H9 (cell line): ENCODE measurements at regions not wholly inside any gene's neighbourhood (a gene's known extent, or its start where the extent isn't known, plus 50 kb on each side); places are given as distances from the start of the nearest gene placed in this dataset.

Experiments
- DNase-seq: peaks from one replicate; pipeline ENCODE4 v3.0.0-alpha.2; 2017
- H2AFZ ChIP-seq: one replicate; pipeline ENCODE4 v1.6.1; 2013; ENCODE audit warnings: mild to moderate bottlenecking, low read length, control low read depth, moderate library complexity
- H2AK5ac ChIP-seq: 2 replicates; pipeline ENCODE4 v1.6.1; 2013; ENCODE audit warnings: low read length, control low read depth, mixed read lengths; ENCODE audit not compliant: insufficient read length
- H2BK120ac ChIP-seq: one replicate; pipeline ENCODE4 v1.6.1; 2013; ENCODE audit warnings: low read depth, mild to moderate bottlenecking, low read length, control low read depth, inconsistent platforms; ENCODE audit not compliant: poor library complexity, severe bottlenecking
- H2BK12ac ChIP-seq: 2 replicates; pipeline ENCODE4 v1.6.1; 2013; ENCODE audit warnings: low read length, control low read depth, mixed read lengths, low read depth; ENCODE audit not compliant: insufficient read length
- H2BK15ac ChIP-seq: 2 replicates; pipeline ENCODE4 v1.6.1; 2013; ENCODE audit warnings: low read depth, low read length, control low read depth
- H2BK20ac ChIP-seq: one replicate; pipeline ENCODE4 v1.6.1; 2013; ENCODE audit warnings: low read depth, mild to moderate bottlenecking, low read length, control low read depth, inconsistent platforms; ENCODE audit not compliant: poor library complexity, severe bottlenecking
- H2BK5ac ChIP-seq: 2 replicates; pipeline ENCODE4 v1.6.1; 2013; ENCODE audit warnings: low read length, control low read depth, mixed read lengths; ENCODE audit not compliant: insufficient read length
- H3K14ac ChIP-seq: 2 replicates; pipeline ENCODE4 v1.6.1; 2013; ENCODE audit warnings: low read length, control low read depth; ENCODE audit not compliant: insufficient read depth
- H3K18ac ChIP-seq: 2 replicates; pipeline ENCODE4 v1.6.1; 2013; ENCODE audit warnings: low read depth, mild to moderate bottlenecking, mixed read lengths, low read length, control low read depth; ENCODE audit not compliant: insufficient read length
- H3K23ac ChIP-seq: 2 replicates; pipeline ENCODE4 v1.6.1; 2013; ENCODE audit warnings: low read length, control low read depth, mixed read lengths, low read depth; ENCODE audit not compliant: insufficient read length
- H3K23me2 ChIP-seq: 2 replicates; pipeline ENCODE4 v1.6.1; 2013; ENCODE audit warnings: low read depth, mild to moderate bottlenecking, mixed read lengths, low read length, control low read depth; ENCODE audit not compliant: insufficient read length, poor library complexity, severe bottlenecking
- H3K27ac ChIP-seq: 2 replicates; pipeline ENCODE4 v1.5.1; 2013; ENCODE audit warnings: low read length, control low read depth, mixed read lengths, low read depth; ENCODE audit not compliant: insufficient read length
- H3K27me3 ChIP-seq: 2 replicates; pipeline ENCODE4 v1.6.1; 2013; ENCODE audit warnings: low read length, control low read depth, inconsistent platforms; ENCODE audit not compliant: insufficient read depth
- H3K4ac ChIP-seq: 2 replicates; pipeline ENCODE4 v1.6.1; 2013; ENCODE audit warnings: low read depth, mild to moderate bottlenecking, control low read depth, inconsistent platforms, low read length, moderate library complexity
- H3K4me1 ChIP-seq: 2 replicates; pipeline ENCODE4 v1.6.1; 2013; ENCODE audit warnings: low read length, control low read depth, inconsistent platforms; ENCODE audit not compliant: insufficient read depth
- H3K4me2 ChIP-seq: 2 replicates; pipeline ENCODE4 v1.6.1; 2013; ENCODE audit warnings: low read length, control low read depth, mixed read lengths; ENCODE audit not compliant: insufficient read length, insufficient read depth
- H3K56ac ChIP-seq: 2 replicates; pipeline ENCODE4 v1.6.1; 2013; ENCODE audit warnings: low read depth, mild to moderate bottlenecking, mixed read lengths, low read length, control low read depth; ENCODE audit not compliant: insufficient read length
- H3K79me1 ChIP-seq: 2 replicates; pipeline ENCODE4 v1.6.1; 2013; ENCODE audit warnings: low read depth, mild to moderate bottlenecking, moderate library complexity, low read length, control low read depth, inconsistent platforms; ENCODE audit not compliant: insufficient read depth, poor library complexity, severe bottlenecking
- H3K79me2 ChIP-seq: 2 replicates; pipeline ENCODE4 v1.6.1; 2013; ENCODE audit warnings: low read length, control low read depth, inconsistent platforms; ENCODE audit not compliant: insufficient read depth
- H3K9ac ChIP-seq: 2 replicates; pipeline ENCODE4 v1.6.1; 2013; ENCODE audit warnings: low read length, control low read depth, mixed read lengths; ENCODE audit not compliant: insufficient read length; ENCODE audit errors: extremely low read depth
- H3K9me3 ChIP-seq: one replicate; pipeline ENCODE4 v1.6.1; 2013; ENCODE audit warnings: low read depth, low read length, inconsistent platforms; ENCODE audit not compliant: control insufficient read depth
- H3T11ph ChIP-seq: one replicate; pipeline ENCODE4 v1.6.1; 2013; ENCODE audit warnings: mild to moderate bottlenecking, low read length, control low read depth, inconsistent platforms
- H4K20me1 ChIP-seq: one replicate; pipeline ENCODE4 v1.6.1; 2013; ENCODE audit not compliant: control insufficient read depth, insufficient read length, insufficient read depth
- H4K5ac ChIP-seq: 2 replicates; pipeline ENCODE4 v1.6.1; 2013; ENCODE audit warnings: low read depth, mild to moderate bottlenecking, mixed read lengths, low read length, control low read depth; ENCODE audit not compliant: insufficient read length
- H4K8ac ChIP-seq: replicated peaks from 2 replicates; pipeline ENCODE4 v1.6.1; 2013; ENCODE audit warnings: low read length, control low read depth, mixed read lengths, low read depth; ENCODE audit not compliant: insufficient read length
- H4K91ac ChIP-seq: 2 replicates; pipeline ENCODE4 v1.6.1; 2013; ENCODE audit warnings: low read depth, mild to moderate bottlenecking, moderate library complexity, mixed read lengths, low read length, control low read depth; ENCODE audit not compliant: insufficient read length
- H3K27ac Mint-ChIP-seq, 3 experiments: 2 replicates in 2 of 3; 3 replicates in 1 of 3; pipeline ENCODE4 v1.8.0; 2020 to 2021; ENCODE audit warnings: mixed read lengths in 3 of 3, mild to moderate bottlenecking in 1 of 3, moderate library complexity in 1 of 3
- H3K27me3 Mint-ChIP-seq: 2 replicates; pipeline ENCODE4 v1.8.0; 2021; ENCODE audit warnings: low read depth, mild to moderate bottlenecking, moderate library complexity, mixed read lengths
- H3K36me3 Mint-ChIP-seq, 3 experiments: 2 replicates in 2 of 3; 3 replicates in 1 of 3; pipeline ENCODE4 v1.8.0; 2020 to 2021; ENCODE audit warnings: low read depth in 3 of 3, mixed read lengths in 3 of 3; ENCODE audit not compliant: insufficient read depth in 1 of 3
- H3K4me1 Mint-ChIP-seq, 2 experiments: 2 replicates each; pipeline ENCODE4 v1.8.0; 2020; ENCODE audit warnings: mixed read lengths in 2 of 2
- H3K4me3 Mint-ChIP-seq, 2 experiments: 2 replicates in 1 of 2; 3 replicates in 1 of 2; pipeline ENCODE4 v1.8.0; 2020 to 2021; ENCODE audit warnings: mild to moderate bottlenecking in 2 of 2, mixed read lengths in 2 of 2, moderate library complexity in 1 of 2
- H3K9me3 Mint-ChIP-seq, 2 experiments: 2 replicates in 1 of 2; 3 replicates in 1 of 2; pipeline ENCODE4 v1.8.0; 2020; ENCODE audit warnings: mild to moderate bottlenecking in 2 of 2, mixed read lengths in 2 of 2, moderate library complexity in 1 of 2
- WGBS: extraction: QIAGEN DNeasy Blood & Tissue Kit; methylation state at CpG from one replicate; pipeline ENCODE4 v1.1.7; 2013; ENCODE audit warnings: missing lambda C conversion rate, low lambda C conversion rate, mixed read lengths; ENCODE audit not compliant: insufficient read length; ENCODE audit errors: extremely low coverage; 5-methylcytosine and 5-hydroxymethylcytosine counted together
- TF ChIP-seq, protein P1 (sequence below): fragments of 200-600 bp; sonication (generic); conservative IDR thresholded peaks from 3 replicates; pipeline ENCODE4 v1.8.0; 2021; ENCODE audit warnings: antibody characterized with exemption, mild to moderate bottlenecking

DNA sequence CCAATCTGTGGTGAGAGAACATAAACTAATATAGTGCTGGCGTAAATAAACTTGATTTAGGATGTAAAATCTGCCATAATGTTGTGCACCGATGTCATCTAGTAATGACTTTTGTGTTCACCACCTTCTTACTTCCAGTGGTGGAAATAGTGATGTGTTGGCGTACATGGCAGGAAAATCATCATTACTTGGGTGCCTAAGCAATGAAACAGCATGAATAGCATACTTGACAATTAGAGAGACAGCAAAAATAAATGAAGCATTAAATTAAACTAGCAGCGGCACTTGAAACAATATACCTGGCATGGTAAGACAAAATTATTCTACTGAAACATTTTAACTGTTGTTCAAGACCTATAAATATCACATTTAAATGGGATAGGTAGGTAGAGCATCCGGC lies 73.2 kb upstream of the DSC1 start:
- Histone ChIP-seq H2AFZ (no peak overlapping the region), H3K4ac (no peak overlapping the region), H3K4me1 (no peaks in the 10 kb centered on the region), H4K5ac (no peak overlapping the region), H3K79me2 (no peaks in the 10 kb centered on the region), H3K79me1 (no peaks in the 10 kb centered on the region), H2BK120ac (no peak overlapping the region), H2AK5ac (no peak overlapping the region), H3K14ac (no peak overlapping the region), H4K91ac (no peak overlapping the region), H3K4me2 (no peak overlapping the region), H3K27me3 (no peaks in the 10 kb centered on the region), H4K20me1 (no peaks in the 10 kb centered on the region), H2BK15ac (no peak overlapping the region), H3K9ac (no peak overlapping the region), H3K56ac (no peak overlapping the region), H3K27ac (no peak overlapping the region), H3K23ac (no peak overlapping the region), H3T11ph (no peak overlapping the region), H3K9me3 (no peaks in the 10 kb centered on the region), H2BK12ac (no peak overlapping the region), H3K18ac (no peak overlapping the region), H2BK5ac (no peak overlapping the region), H2BK20ac (no peak overlapping the region), H4K8ac (no peak overlapping the region), H3K23me2 (no peaks in the 10 kb centered on the region)
- H3K9me3 Mint-ChIP-seq = no peaks in the 10 kb centered on the region
- H3K27ac Mint-ChIP-seq = no peak overlapping the region
- H3K36me3 Mint-ChIP-seq = no peaks in the 10 kb centered on the region
- WGBS = no CpG with 5 or more reads among the region's 5 CpGs
- peaks cover 6 to 10% of the 10 kb centered on the region in 2 experiments for H3K4me1 Mint-ChIP-seq
- TF ChIP-seq, protein P1, sequence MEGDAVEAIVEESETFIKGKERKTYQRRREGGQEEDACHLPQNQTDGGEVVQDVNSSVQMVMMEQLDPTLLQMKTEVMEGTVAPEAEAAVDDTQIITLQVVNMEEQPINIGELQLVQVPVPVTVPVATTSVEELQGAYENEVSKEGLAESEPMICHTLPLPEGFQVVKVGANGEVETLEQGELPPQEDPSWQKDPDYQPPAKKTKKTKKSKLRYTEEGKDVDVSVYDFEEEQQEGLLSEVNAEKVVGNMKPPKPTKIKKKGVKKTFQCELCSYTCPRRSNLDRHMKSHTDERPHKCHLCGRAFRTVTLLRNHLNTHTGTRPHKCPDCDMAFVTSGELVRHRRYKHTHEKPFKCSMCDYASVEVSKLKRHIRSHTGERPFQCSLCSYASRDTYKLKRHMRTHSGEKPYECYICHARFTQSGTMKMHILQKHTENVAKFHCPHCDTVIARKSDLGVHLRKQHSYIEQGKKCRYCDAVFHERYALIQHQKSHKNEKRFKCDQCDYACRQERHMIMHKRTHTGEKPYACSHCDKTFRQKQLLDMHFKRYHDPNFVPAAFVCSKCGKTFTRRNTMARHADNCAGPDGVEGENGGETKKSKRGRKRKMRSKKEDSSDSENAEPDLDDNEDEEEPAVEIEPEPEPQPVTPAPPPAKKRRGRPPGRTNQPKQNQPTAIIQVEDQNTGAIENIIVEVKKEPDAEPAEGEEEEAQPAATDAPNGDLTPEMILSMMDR = no peak
- no peak for DNase-seq
- no peak overlapping the region for H3K4me3 Mint-ChIP-seq
- H3K27me3 Mint-ChIP-seq = no peaks in the 10 kb centered on the region
